Mesothelial cell of epicardium (in vitro differentiated cells): ENCODE measurements at regions not wholly inside any gene's neighbourhood (a gene's known extent, or its start where the extent isn't known, plus 50 kb on each side); places are given as distances from the start of the nearest gene placed in this dataset.
"Not testable (repeated sequence)": the region's sequence is repeated elsewhere in the genome, so short reads cannot be mapped to it uniquely, and the experiment has no call there.

Experiments
- DNase-seq, 2 experiments: peaks; one replicate each; pipeline ENCODE4 v3.0.0; 2021; ENCODE audit warnings: low spot score in 2 of 2; ENCODE audit not compliant: unreplicated experiment in 2 of 2
- H3K27ac Mint-ChIP-seq: 2 replicates; pipeline ENCODE4 v1.8.0; 2021; ENCODE audit warnings: mixed read lengths
- H3K27me3 Mint-ChIP-seq: 2 replicates; pipeline ENCODE4 v1.8.0; 2021; ENCODE audit warnings: low read depth, mixed read lengths
- H3K36me3 Mint-ChIP-seq: 2 replicates; pipeline ENCODE4 v1.8.0; 2021; ENCODE audit warnings: mixed read lengths
- H3K4me1 Mint-ChIP-seq: 2 replicates; pipeline ENCODE4 v1.8.0; 2021; ENCODE audit warnings: mixed read lengths
- H3K4me3 Mint-ChIP-seq: 2 replicates; pipeline ENCODE4 v1.8.0; 2021; ENCODE audit warnings: mild to moderate bottlenecking, moderate library complexity, mixed read lengths
- H3K9me3 Mint-ChIP-seq: 2 replicates; pipeline ENCODE4 v1.8.0; 2021; ENCODE audit warnings: mixed read lengths
- TF ChIP-seq, protein P1 (sequence below): fragments of 200-600 bp; sonication (generic); IDR thresholded peaks from one replicate; pipeline ENCODE4 v1.5.0; 2021; ENCODE audit warnings: antibody characterized with exemption; ENCODE audit not compliant: unreplicated experiment

DNA sequence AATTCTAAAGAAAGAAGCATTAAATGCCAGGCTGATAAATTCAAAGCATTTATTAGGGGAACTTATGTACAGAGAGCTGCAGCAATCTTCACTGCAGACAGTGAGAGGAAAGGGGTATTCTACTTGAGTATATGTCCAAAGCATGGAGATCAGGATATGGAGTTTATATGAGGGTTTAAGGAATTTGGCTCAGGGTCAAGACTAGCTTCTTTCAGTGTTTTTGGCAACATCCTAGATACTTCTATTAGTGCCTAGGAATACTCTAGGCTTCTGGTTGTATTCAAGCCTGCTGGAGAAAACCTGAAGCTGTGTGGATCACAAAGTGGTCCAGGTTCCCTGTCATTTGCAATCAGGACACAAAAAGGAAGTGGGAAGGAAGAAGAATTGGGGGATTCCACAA is 194.6 kb downstream of the CETN3 start:
- no peak overlapping the region for H3K27ac Mint-ChIP-seq
- TF ChIP-seq, protein P1, sequence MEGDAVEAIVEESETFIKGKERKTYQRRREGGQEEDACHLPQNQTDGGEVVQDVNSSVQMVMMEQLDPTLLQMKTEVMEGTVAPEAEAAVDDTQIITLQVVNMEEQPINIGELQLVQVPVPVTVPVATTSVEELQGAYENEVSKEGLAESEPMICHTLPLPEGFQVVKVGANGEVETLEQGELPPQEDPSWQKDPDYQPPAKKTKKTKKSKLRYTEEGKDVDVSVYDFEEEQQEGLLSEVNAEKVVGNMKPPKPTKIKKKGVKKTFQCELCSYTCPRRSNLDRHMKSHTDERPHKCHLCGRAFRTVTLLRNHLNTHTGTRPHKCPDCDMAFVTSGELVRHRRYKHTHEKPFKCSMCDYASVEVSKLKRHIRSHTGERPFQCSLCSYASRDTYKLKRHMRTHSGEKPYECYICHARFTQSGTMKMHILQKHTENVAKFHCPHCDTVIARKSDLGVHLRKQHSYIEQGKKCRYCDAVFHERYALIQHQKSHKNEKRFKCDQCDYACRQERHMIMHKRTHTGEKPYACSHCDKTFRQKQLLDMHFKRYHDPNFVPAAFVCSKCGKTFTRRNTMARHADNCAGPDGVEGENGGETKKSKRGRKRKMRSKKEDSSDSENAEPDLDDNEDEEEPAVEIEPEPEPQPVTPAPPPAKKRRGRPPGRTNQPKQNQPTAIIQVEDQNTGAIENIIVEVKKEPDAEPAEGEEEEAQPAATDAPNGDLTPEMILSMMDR, result no peak
- no peaks in the 10 kb centered on the region for H3K27me3 Mint-ChIP-seq
- DNase-seq, result no peak
- H3K4me1 Mint-ChIP-seq, result no peaks in the 10 kb centered on the region
- H3K36me3 Mint-ChIP-seq, result no peaks in the 10 kb centered on the region
- H3K4me3 Mint-ChIP-seq, result no peak overlapping the region
- H3K9me3 Mint-ChIP-seq, result peaks cover 32% of the 10 kb centered on the region

DNA sequence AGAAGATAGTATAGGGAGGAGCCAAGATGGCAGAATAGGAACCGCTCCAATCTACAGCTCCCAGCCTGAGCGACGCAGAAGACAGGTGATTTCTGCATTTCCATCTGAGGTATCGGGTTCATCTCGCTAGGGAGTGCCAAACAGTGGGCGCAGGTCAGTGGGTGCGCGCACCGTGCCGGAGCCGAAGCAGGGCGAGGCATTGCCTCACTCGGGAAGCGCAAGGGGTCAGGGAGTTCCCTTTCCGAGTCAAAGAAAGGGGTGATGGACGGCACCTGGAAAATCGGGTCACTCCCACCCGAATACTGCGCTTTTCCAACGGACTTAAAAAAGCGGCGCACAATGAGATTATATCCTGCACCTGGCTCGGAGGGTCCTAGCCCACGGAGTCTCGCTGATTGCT is 201.2 kb downstream of the CETN3 start:
- Mint-ChIP-seq H3K9me3 (peaks cover 17% of the 10 kb centered on the region), H3K4me3 (peak overlapping the region; percentile 83), H3K27ac (peak overlapping the region; percentile 53)
- not testable (repeated sequence) for DNase-seq, H3K4me1 Mint-ChIP-seq, H3K36me3 Mint-ChIP-seq, H3K27me3 Mint-ChIP-seq

DNA sequence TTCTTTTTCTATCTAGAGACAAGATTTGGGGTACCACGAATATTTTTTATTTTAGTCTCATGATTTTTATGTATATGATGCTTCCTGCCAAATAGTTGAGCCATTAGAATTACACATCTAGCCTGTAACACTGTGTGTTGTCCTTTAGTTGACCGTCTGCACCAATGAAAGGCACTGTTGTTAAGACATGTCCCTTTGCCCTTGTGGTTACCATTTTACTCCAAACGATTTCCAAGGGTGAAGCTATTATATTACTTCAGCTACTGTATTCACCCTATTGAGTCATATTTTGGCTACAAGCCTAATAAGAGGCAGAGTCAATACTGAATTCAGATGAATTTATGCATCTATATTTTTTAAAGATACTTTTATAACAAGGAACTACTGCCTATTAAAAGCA is 207.6 kb downstream of the CETN3 start:
- Mint-ChIP-seq H3K27ac (no peak overlapping the region), H3K27me3 (no peaks in the 10 kb centered on the region), H3K4me3 (no peak overlapping the region), H3K4me1 (no peaks in the 10 kb centered on the region), H3K9me3 (peaks cover 15% of the 10 kb centered on the region), H3K36me3 (peaks cover 4% of the 10 kb centered on the region)
- TF ChIP-seq, protein P1, result no peak
- DNase-seq, result no peak

DNA sequence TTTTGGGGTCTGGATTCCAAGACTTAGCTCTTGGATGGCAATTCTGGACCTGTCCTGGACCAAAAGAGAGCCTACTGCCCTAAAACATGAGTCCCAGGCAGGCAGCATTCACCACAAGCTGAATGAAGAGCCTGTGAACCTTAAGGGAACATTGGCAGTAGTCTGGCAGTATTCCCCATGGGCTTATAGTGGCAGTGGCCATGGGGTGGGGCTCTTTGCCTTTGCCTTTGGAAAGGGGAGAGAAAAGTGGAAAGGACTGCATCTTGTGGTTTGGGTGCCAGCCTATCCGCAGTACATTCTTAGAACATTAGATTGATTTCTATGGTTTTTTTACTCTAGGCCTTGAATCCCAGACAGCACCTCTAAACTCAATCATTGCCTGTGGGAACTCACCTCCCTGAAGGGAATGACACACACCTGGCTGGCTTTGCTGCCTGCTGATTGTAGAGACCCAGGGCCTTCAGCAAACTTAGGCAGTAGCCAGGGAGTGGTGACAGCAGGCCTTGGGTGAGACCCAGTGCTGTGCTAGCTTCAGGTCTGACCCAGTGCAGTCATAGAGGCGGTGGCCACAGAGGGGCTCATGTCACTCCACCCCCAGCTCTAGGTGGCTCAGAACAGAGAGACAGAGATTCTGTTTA is 216.3 kb downstream of the CETN3 start:
- Mint-ChIP-seq H3K4me1 (peaks cover 5% of the 10 kb centered on the region), H3K27ac (no peak overlapping the region), H3K27me3 (no peaks in the 10 kb centered on the region), H3K9me3 (peaks cover 11% of the 10 kb centered on the region), H3K4me3 (no peak overlapping the region), H3K36me3 (no peaks in the 10 kb centered on the region)
- TF ChIP-seq, protein P1, result no peak
- DNase-seq, result no peak

DNA sequence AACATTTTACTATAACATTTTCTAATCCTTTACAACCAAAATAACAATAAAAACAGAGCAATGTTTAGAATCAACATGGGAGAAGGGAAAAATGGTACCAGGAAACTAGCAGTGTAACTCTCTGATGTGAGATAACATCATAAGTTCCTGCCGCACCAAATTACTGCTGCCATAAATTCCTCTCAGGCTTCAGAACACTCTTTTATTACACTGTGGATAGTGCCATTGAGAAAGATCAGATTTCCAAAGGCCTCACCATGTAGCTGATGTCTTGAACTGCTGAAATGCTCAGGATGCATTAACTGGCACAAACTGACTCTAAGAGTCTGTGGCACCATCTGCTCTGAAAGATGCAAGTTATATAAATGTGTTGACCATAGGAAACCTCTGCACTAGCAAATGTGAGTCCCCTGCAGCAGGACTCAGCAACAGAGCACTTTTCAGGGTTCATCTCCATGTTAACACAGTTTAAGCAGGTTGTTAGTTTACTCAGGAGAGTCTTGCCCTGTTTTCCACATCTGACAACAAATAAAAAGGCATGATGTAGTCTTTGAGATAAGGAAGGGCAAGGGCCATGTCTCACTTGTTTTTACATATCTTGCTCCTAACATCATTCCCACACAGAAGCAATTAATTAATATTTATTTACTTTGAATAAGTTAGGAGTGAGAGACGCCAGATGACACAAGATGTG is 218.1 kb downstream of the CETN3 start:
- DNase-seq, result no peak
- no peaks in the 10 kb centered on the region for H3K27me3 Mint-ChIP-seq
- peaks cover 5% of the 10 kb centered on the region for H3K4me1 Mint-ChIP-seq
- H3K9me3 Mint-ChIP-seq, result peaks cover 11% of the 10 kb centered on the region
- H3K36me3 Mint-ChIP-seq, result no peaks in the 10 kb centered on the region
- no peak overlapping the region for H3K4me3 Mint-ChIP-seq
- TF ChIP-seq, protein P1, result no peak
- no peak overlapping the region for H3K27ac Mint-ChIP-seq

DNA sequence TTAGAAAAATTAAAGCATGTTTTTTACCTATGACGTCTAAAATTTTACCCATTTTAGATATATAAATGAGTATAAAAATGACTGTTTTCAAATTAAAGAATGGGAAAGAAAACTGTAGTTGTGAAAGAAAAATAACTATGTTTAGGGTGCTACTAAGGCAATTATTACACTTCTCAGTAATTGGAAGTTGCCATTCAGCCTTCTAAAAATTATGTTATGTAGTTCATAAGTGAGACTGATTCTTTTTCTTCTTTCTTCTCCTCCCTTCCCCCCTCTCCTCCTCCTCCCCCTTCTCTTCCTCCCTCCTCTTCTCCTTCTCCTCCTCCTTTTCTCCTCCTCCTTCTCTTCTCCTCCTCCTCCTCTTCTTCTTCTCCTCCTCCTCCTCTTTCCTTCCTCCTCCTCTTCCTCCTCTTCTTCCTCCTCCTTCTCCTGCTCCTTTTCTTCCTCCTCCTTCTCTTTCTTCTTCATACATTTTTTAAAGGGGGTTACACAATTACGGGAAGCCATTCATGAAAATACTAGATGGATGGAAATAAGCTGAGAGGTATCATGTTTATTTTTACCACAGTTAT is 223.6 kb downstream of the CETN3 start:
- no peak overlapping the region for H3K4me3 Mint-ChIP-seq
- no peaks in the 10 kb centered on the region for H3K36me3 Mint-ChIP-seq

More for the DNA sequence above, 223.6 kb downstream of the CETN3 start:
- DNase-seq, result no peak
- no peaks in the 10 kb centered on the region for H3K9me3 Mint-ChIP-seq
- H3K27me3 Mint-ChIP-seq, result no peaks in the 10 kb centered on the region
- TF ChIP-seq, protein P1, result no peak
- peaks cover 6% of the 10 kb centered on the region for H3K4me1 Mint-ChIP-seq
- no peak overlapping the region for H3K27ac Mint-ChIP-seq
